Spleen (tissue), 11 donors: ENCODE measurements at regions not wholly inside any gene's neighbourhood (a gene's known extent, or its start where the extent isn't known, plus 50 kb on each side); places are given as distances from the start of the nearest gene placed in this dataset.

ENCODE experiments used
- DNase-seq: peaks from one replicate; pipeline ENCODE4 v3.0.0-alpha.2; 2020
- H3K27ac ChIP-seq, 8 donors: fragments of 200-600 bp; sonication (generic) in 7 of 8; 1 replicate in 4 of 8; 2 replicates in 4 of 8; pipeline versions ENCODE4 v1.5.0 to v1.8.0; 2016 to 2021; ENCODE audit warnings: inconsistent platforms in 4 of 8, mild to moderate bottlenecking in 4 of 8, moderate library complexity in 1 of 8
- H3K27me3 ChIP-seq, 7 donors: fragments of 200-600 bp; sonication (generic) in 6 of 7; replicated peaks in 1 of 7; 1 replicate in 4 of 7; 2 replicates in 3 of 7; pipeline versions ENCODE4 v1.5.0 to v1.8.0; 2016 to 2021; ENCODE audit warnings: inconsistent platforms in 3 of 7, mild to moderate bottlenecking in 1 of 7
- H3K36me3 ChIP-seq, 6 donors: fragments of 200-600 bp; sonication (generic) in 5 of 6; 1 replicate in 4 of 6; 2 replicates in 2 of 6; pipeline versions ENCODE4 v1.5.0 to v1.8.0; 2016 to 2021; ENCODE audit warnings: inconsistent platforms in 2 of 6
- H3K4me1 ChIP-seq, 6 donors: fragments of 200-600 bp; sonication (generic) in 5 of 6; 1 replicate in 3 of 6; 2 replicates in 3 of 6; pipeline versions ENCODE4 v1.5.0 to v1.8.0; 2016 to 2021; ENCODE audit warnings: inconsistent platforms in 3 of 6
- H3K4me3 ChIP-seq, 8 donors: fragments of 200-600 bp; sonication (generic) in 7 of 8; 1 replicate in 4 of 8; 2 replicates in 4 of 8; pipeline versions ENCODE4 v1.5.0 to v1.8.0; 2016 to 2021; ENCODE audit warnings: inconsistent platforms in 4 of 8, mild to moderate bottlenecking in 4 of 8, moderate library complexity in 2 of 8
- H3K9me3 ChIP-seq, 8 donors: fragments of 200-600 bp; sonication (generic) in 7 of 8; 1 replicate in 4 of 8; 2 replicates in 4 of 8; pipeline versions ENCODE4 v1.5.0 to v1.8.0; 2016 to 2021; ENCODE audit warnings: inconsistent platforms in 4 of 8
- CTCF ChIP-seq, 11 experiments: fragments of 200-600 bp in 7 of 11; fragments of 450-650 bp in 4 of 11; sonication (generic) in 4 of 11; IDR thresholded peaks in 8 of 11; conservative IDR thresholded peaks in 3 of 11; 1 replicate in 7 of 11; 2 replicates in 4 of 11; pipeline versions ENCODE4 v1.4.0 to v1.8.0; 2016 to 2021; ENCODE audit warnings: antibody characterized with exemption in 11 of 11, inconsistent platforms in 4 of 11, mild to moderate bottlenecking in 1 of 11
- POLR2A ChIP-seq, 3 donors: fragments of 450-650 bp; IDR thresholded peaks; one replicate each; pipeline ENCODE4 v1.5.1; 2017; ENCODE audit warnings: antibody characterized with exemption in 3 of 3, mild to moderate bottlenecking in 1 of 3
- POLR2AphosphoS5 ChIP-seq, 3 donors: sonication (generic); formaldehyde crosslinking; IDR thresholded peaks; one replicate each; pipeline ENCODE4 v1.5.1; 2017; ENCODE audit warnings: antibody characterized with exemption in 3 of 3
- WGBS, 5 donors: extraction: QIAGEN DNeasy Blood & Tissue Kit in 3 of 5; methylation state at CpG; one replicate each; pipeline versions ENCODE4 v1.1.5 to v1.1.7; 2013 to 2018; 5-methylcytosine and 5-hydroxymethylcytosine counted together
- intact Hi-C: fragments of 100-400 bp; cut with DNase I; formaldehyde crosslinking; loops from one replicate; pipeline ENCODE4 v1.15.0; 2023; ENCODE audit warnings: low total_unique reads
- donor health status: healthy with polysubstance abuse.
- donor health status: DM: no; HTN: no; CAD: no; lungs with moderate emphysema.
- donor health status: DM: no; HTN: no; CAD: no.
- donor health status: Bipolar disorder and iron deficiency.
- donor health status: healthy.
- donor health status: DM: no; HTN: no; CAD: no.
- donor health status: DM: yes; HTN: yes; CAD: no.

- H3K36me3 ChIP-seq = no peaks in the 10 kb centered on the region
- H3K9me3 ChIP-seq = peaks cover 0 to 12% (median 0%) of the 10 kb centered on the region in 8 donors
- 77 to 86% (median 80%) methylated on average over 4 of the region's 4 CpGs for WGBS, 5 donors
- no peak for DNase-seq
- no peak overlapping the region for H3K4me3 ChIP-seq
- TF ChIP-seq CTCF (IDR thresholded peaks at IDR 0.05 in 8 of 11, conservative IDR thresholded peaks at IDR 0.05 in 3 of 11) (no peak), POLR2AphosphoS5 (IDR thresholded peaks at IDR 0.05) (no peak), POLR2A (IDR thresholded peaks at IDR 0.05) (no peak)
- no peak overlapping the region for H3K27ac ChIP-seq
- intact Hi-C loops = no loop called here
- H3K4me1 ChIP-seq = no peaks in the 10 kb centered on the region
- no peaks in the 10 kb centered on the region for H3K27me3 ChIP-seq
Observed at GRCh38 chr3:181987736-181988135, 276.0 kb downstream of the SOX2 start.

- intact Hi-C loops = no loop called here
- 77 to 91% (median 86%) methylated on average over 4 of the region's 4 CpGs for WGBS, 5 donors
- H3K4me3 ChIP-seq = no peak overlapping the region
- H3K27ac ChIP-seq = no peak overlapping the region
- no peaks in the 10 kb centered on the region for H3K9me3 ChIP-seq
- no peaks in the 10 kb centered on the region for H3K27me3 ChIP-seq
- H3K36me3 ChIP-seq = no peaks in the 10 kb centered on the region
- no peaks in the 10 kb centered on the region for H3K4me1 ChIP-seq
- no peak for DNase-seq
- TF ChIP-seq POLR2A (IDR thresholded peaks at IDR 0.05) (no peak), CTCF (IDR thresholded peaks at IDR 0.05 in 8 of 11, conservative IDR thresholded peaks at IDR 0.05 in 3 of 11) (no peak), POLR2AphosphoS5 (IDR thresholded peaks at IDR 0.05) (no peak)
Observed at GRCh38 chr3:181998828-181999227, 287.1 kb downstream of the SOX2 start.

GRCh38 chr3:181999314-181999713 is 287.6 kb downstream of the SOX2 start:
- 74 to 89% (median 78%) methylated on average over 6 of the region's 6 CpGs for WGBS, 5 donors
- H3K27me3 ChIP-seq = no peaks in the 10 kb centered on the region
- no peak for TF ChIP-seq POLR2A (IDR thresholded peaks at IDR 0.05)
- TF ChIP-seq CTCF (IDR thresholded peaks at IDR 0.05 in 8 of 11, conservative IDR thresholded peaks at IDR 0.05 in 3 of 11) = no peak
- TF ChIP-seq POLR2AphosphoS5 (IDR thresholded peaks at IDR 0.05) = no peak
- intact Hi-C loops = no loop called here
- no peak for DNase-seq
- no peaks in the 10 kb centered on the region for H3K4me1 ChIP-seq
- no peaks in the 10 kb centered on the region for H3K36me3 ChIP-seq
- H3K9me3 ChIP-seq = no peaks in the 10 kb centered on the region
- no peak overlapping the region for H3K4me3 ChIP-seq
- no peak overlapping the region for H3K27ac ChIP-seq

- DNase-seq = no peak
- no peaks in the 10 kb centered on the region for H3K4me1 ChIP-seq
- TF ChIP-seq POLR2A (IDR thresholded peaks at IDR 0.05) (no peak), CTCF (IDR thresholded peaks at IDR 0.05 in 8 of 11, conservative IDR thresholded peaks at IDR 0.05 in 3 of 11) (no peak), POLR2AphosphoS5 (IDR thresholded peaks at IDR 0.05) (no peak)
Observed at GRCh38 chr3:182000447-182000846, 288.7 kb downstream of the SOX2 start.

More at GRCh38 chr3:182000447-182000846, 288.7 kb downstream of the SOX2 start:
- H3K4me3 ChIP-seq = no peak overlapping the region
- H3K9me3 ChIP-seq = no peaks in the 10 kb centered on the region
- 61 to 79% (median 67%) methylated on average over 5 of the region's 5 CpGs for WGBS, 5 donors
- H3K27me3 ChIP-seq = no peaks in the 10 kb centered on the region
- no peak overlapping the region for H3K27ac ChIP-seq
- intact Hi-C loops = no loop called here
- no peaks in the 10 kb centered on the region for H3K36me3 ChIP-seq
